BLaER1 treated with 17β-estradiol and CSF1 and Interleukin-3, amounts not matched to agents 10 nM and 100 nM (cell line): ENCODE measurements at regions not wholly inside any gene's neighbourhood (a gene's known extent, or its start where the extent isn't known, plus 50 kb on each side); places are given as distances from the start of the nearest gene placed in this dataset.

ENCODE experiments used
- H3K27ac ChIP-seq, 11 experiments: shearing (Covaris generic); formaldehyde crosslinking; 2 replicates each; pipeline ENCODE4 v1.8.1; 2022
- H3K27me3 ChIP-seq, 11 experiments: shearing (Covaris generic); formaldehyde crosslinking; 2 replicates each; pipeline ENCODE4 v1.8.1; 2022
- H3K36me3 ChIP-seq, 11 experiments: shearing (Covaris generic); formaldehyde crosslinking; 2 replicates each; pipeline ENCODE4 v1.8.1; 2022
- H3K4me1 ChIP-seq, 10 experiments: shearing (Covaris generic); formaldehyde crosslinking; 2 replicates each; pipeline ENCODE4 v1.8.1; 2022
- H3K4me2 ChIP-seq, 11 experiments: shearing (Covaris generic); formaldehyde crosslinking; 2 replicates each; pipeline ENCODE4 v1.8.1; 2022
- H3K4me3 ChIP-seq, 10 experiments: shearing (Covaris generic); formaldehyde crosslinking; 2 replicates each; pipeline ENCODE4 v1.8.1; 2022
- H3K9ac ChIP-seq, 11 experiments: shearing (Covaris generic); formaldehyde crosslinking; 2 replicates each; pipeline ENCODE4 v1.8.1; 2022
- H3K9me3 ChIP-seq, 11 experiments: shearing (Covaris generic); formaldehyde crosslinking; replicated peaks in 1 of 11; 2 replicates each; pipeline ENCODE4 v1.8.1; 2022
- H4K20me1 ChIP-seq, 11 experiments: shearing (Covaris generic); formaldehyde crosslinking; 2 replicates each; pipeline ENCODE4 v1.8.1; 2022
- Cebpa-rat ChIP-seq, 11 experiments: shearing (Covaris generic); IDR thresholded peaks; 2 replicates each; pipeline ENCODE4 v1.8.1; 2022

DNA sequence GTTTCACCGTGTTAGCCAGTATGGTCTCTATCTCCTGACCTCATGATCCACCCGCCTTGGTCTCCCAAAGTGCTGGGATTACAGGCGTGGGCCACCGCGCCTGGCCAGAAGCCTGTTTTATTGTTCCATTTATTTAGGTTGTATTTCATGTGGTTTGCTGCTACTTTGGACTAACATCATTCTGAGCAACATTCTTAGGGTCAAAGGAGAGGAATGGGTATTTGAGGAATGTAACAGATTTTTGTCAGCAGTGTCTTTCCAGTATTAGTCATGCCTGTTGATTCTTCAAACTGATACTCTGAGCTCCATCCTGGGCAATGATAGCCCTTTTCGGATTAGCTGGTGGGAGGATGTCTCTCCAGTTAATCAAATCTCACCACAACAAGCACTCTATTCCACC is 213.0 kb upstream of the CITED2 start:
- Histone ChIP-seq H3K4me3 (no peak overlapping the region), H3K9me3 (no peaks in the 10 kb centered on the region), H4K20me1 (no peaks in the 10 kb centered on the region), H3K27ac (no peak overlapping the region), H3K4me1 (peaks cover 0 to 20% (median 0%) of the 10 kb centered on the region in 10 experiments; a peak in 7 of 20 replicates), H3K27me3 (no peaks in the 10 kb centered on the region), H3K4me2 (no peak overlapping the region), H3K9ac (no peak overlapping the region), H3K36me3 (no peaks in the 10 kb centered on the region)
- TF ChIP-seq Cebpa-rat (IDR thresholded peaks at IDR 0.05), result no peak

DNA sequence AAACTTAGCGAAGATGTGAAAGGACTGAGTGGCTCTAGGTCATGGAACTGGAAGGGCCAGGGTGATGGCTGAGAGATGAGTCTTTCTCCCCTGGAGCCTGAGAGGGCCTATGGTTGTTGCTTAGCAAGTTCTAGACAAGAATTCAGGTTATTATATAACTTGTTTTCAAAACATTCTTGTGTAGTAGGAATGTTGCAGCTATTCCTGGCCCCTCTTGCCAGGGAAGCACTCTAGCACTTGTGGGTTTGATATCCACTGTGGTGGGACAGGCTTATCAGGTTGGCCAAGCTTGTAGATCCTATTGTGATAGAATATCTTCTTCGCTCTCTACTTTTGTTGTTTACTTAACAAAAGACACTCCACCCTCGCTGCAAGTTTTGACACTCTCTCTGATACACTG is 211.8 kb upstream of the CITED2 start:
- H3K4me1 ChIP-seq, result peaks cover 0 to 8% (median 0%) of the 10 kb centered on the region in 10 experiments; a peak in 7 of 20 replicates
- H4K20me1 ChIP-seq, result no peaks in the 10 kb centered on the region
- no peaks in the 10 kb centered on the region for H3K9me3 ChIP-seq
- H3K9ac ChIP-seq, result no peak overlapping the region
- no peak overlapping the region for H3K4me3 ChIP-seq
- H3K4me2 ChIP-seq, result no peak overlapping the region
- no peaks in the 10 kb centered on the region for H3K36me3 ChIP-seq
- H3K27ac ChIP-seq, result no peak overlapping the region
- H3K27me3 ChIP-seq, result no peaks in the 10 kb centered on the region
- TF ChIP-seq Cebpa-rat (IDR thresholded peaks at IDR 0.05), result no peak

DNA sequence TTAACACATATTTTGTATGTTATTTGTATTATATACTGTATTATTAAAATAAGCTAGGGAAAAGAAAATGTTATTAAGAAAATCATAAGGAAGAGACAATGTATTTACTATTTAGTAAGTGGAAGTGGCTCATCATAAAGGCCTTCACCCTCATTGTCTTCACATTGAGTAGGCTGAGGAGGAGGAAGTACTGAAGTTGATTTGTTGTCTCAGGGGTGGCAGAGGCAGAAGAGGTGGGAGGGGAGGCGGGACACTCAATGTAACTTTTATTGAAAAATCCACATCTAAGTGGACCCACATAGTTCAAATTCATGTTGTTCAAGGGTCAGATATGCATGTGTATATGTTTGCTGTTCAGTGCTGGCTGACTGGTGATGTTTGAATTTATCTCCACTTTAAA is 210.2 kb upstream of the CITED2 start:
- H3K9me3 ChIP-seq, result no peaks in the 10 kb centered on the region
- no peaks in the 10 kb centered on the region for H3K4me1 ChIP-seq
- H4K20me1 ChIP-seq, result no peaks in the 10 kb centered on the region
- no peak overlapping the region for H3K27ac ChIP-seq
- TF ChIP-seq Cebpa-rat (IDR thresholded peaks at IDR 0.05), result no peak
- H3K27me3 ChIP-seq, result no peaks in the 10 kb centered on the region
- no peaks in the 10 kb centered on the region for H3K36me3 ChIP-seq
- no peak overlapping the region for H3K9ac ChIP-seq
- H3K4me2 ChIP-seq, result no peak overlapping the region
- no peak overlapping the region for H3K4me3 ChIP-seq

DNA sequence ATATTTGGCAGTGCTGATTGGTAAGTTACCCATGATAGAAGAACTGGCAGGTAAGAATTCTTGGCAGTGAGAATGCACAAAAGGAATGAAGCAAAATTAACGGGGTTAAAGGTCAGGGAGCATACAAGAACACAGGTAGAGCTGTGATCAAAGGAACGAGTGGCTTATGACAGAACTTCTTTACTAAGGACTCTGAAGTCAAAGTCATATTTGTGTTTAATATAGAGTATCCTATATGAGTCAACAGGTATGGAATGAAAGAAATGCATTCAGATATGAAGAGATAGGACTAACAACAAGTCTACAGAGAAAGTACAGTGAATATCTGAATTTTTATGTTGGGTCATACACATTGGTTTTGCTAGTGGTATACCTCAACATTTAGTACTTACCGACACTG is 209.0 kb upstream of the CITED2 start:
- Histone ChIP-seq H4K20me1 (no peaks in the 10 kb centered on the region), H3K4me2 (no peak overlapping the region), H3K36me3 (no peaks in the 10 kb centered on the region), H3K4me1 (no peaks in the 10 kb centered on the region), H3K27ac (no peak overlapping the region), H3K9ac (no peak overlapping the region), H3K27me3 (no peaks in the 10 kb centered on the region), H3K9me3 (no peaks in the 10 kb centered on the region), H3K4me3 (no peak overlapping the region)
- TF ChIP-seq Cebpa-rat (IDR thresholded peaks at IDR 0.05), result no peak

DNA sequence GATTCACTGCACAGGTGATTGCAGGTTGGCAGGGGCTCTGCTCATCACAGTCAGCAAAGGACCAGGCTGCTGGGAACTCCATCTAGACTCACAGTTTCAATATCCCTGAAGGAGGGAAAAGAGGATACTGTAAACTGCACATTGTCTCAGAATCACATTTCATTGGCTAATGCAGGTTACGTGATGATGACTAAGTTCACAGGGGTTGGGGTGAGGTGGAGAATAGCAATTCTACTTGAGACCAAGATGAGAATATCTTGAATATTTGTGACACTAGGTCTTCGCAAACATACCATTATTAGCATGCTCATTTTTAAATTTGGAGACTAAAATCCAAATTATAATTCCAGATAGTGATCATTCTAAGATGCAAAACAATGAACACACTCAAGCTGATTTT is 208.5 kb upstream of the CITED2 start:
- TF ChIP-seq Cebpa-rat (IDR thresholded peaks at IDR 0.05), result no peak
- Histone ChIP-seq H3K36me3 (no peaks in the 10 kb centered on the region), H3K27me3 (no peaks in the 10 kb centered on the region), H3K4me1 (no peaks in the 10 kb centered on the region), H3K9me3 (no peaks in the 10 kb centered on the region), H3K4me2 (no peak overlapping the region), H3K4me3 (no peak overlapping the region), H4K20me1 (no peaks in the 10 kb centered on the region), H3K27ac (no peak overlapping the region), H3K9ac (no peak overlapping the region)

DNA sequence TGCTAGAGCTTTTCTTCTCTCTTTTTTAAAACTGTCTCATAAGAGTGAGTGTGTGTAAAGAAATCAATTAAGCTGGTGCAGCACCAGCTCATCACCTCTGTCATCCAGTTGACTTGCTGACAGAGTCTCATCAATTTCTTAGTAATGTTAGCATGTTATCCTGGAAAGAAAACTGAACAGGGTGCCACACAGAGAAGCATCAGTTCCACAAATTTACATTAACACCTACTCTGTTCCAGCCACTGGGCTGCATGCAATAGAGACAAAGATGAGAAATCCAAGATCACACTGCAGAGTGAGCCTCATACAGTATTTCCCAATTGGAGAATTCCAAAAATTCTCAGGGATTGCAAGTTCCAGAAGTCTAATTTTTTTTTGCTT is 207.0 kb upstream of the CITED2 start:
- TF ChIP-seq Cebpa-rat (IDR thresholded peaks at IDR 0.05), result no peak
- no peak overlapping the region for H3K27ac ChIP-seq
- H3K4me1 ChIP-seq, result no peaks in the 10 kb centered on the region
- H3K27me3 ChIP-seq, result no peaks in the 10 kb centered on the region
- no peak overlapping the region for H3K4me3 ChIP-seq
- no peak overlapping the region for H3K9ac ChIP-seq
- no peaks in the 10 kb centered on the region for H3K36me3 ChIP-seq
- no peak overlapping the region for H3K4me2 ChIP-seq
- H4K20me1 ChIP-seq, result no peaks in the 10 kb centered on the region
- H3K9me3 ChIP-seq, result no peaks in the 10 kb centered on the region

DNA sequence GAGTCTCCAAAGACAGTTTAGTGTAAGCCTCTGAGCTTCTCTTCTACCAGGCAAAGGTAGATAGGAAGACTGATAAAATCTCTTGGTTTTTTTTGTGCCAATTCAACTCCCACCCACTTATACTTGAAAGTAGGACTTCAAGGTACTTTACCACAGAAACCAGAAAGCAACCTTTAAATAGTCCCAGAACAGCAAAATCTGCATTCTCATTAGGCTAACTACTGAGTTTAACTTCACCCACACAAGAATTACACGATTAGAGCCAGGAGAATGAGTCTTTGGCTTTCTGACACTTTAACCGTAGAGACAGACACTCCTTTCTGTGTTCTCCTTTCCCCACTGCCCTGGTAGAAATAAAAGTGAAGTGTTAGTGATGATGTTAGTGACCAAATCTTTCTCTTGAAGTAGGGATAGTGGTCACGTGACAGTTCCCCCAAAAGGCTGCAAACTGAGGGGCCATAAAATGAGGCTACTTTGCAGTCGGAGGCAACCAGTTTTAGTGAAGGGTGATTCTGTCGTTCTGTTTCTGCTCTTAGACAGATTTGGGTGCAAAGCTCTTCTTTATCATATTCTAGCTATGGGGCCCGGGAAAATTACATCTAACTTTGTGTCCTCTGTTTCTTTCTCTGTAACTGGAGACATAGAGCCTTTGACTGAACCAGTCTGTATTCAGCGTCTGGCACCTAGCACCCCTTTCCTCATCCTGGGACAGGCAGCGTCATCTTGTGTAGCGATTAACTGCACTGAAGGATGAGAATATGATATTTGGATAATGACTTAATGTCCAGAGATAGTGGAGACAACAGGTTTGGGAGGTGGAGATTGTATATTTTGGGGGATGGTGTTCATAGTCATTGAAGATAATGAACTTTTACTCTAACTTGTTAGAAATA is 206.4 kb upstream of the CITED2 start:
- no peaks in the 10 kb centered on the region for H3K27me3 ChIP-seq
- no peaks in the 10 kb centered on the region for H3K9me3 ChIP-seq
- TF ChIP-seq Cebpa-rat (IDR thresholded peaks at IDR 0.05), result no peak
- H3K9ac ChIP-seq, result no peak overlapping the region
- no peak overlapping the region for H3K27ac ChIP-seq
- no peak overlapping the region for H3K4me3 ChIP-seq
- H3K36me3 ChIP-seq, result no peaks in the 10 kb centered on the region
- H3K4me2 ChIP-seq, result no peak overlapping the region
- H4K20me1 ChIP-seq, result no peaks in the 10 kb centered on the region
- H3K4me1 ChIP-seq, result no peaks in the 10 kb centered on the region

DNA sequence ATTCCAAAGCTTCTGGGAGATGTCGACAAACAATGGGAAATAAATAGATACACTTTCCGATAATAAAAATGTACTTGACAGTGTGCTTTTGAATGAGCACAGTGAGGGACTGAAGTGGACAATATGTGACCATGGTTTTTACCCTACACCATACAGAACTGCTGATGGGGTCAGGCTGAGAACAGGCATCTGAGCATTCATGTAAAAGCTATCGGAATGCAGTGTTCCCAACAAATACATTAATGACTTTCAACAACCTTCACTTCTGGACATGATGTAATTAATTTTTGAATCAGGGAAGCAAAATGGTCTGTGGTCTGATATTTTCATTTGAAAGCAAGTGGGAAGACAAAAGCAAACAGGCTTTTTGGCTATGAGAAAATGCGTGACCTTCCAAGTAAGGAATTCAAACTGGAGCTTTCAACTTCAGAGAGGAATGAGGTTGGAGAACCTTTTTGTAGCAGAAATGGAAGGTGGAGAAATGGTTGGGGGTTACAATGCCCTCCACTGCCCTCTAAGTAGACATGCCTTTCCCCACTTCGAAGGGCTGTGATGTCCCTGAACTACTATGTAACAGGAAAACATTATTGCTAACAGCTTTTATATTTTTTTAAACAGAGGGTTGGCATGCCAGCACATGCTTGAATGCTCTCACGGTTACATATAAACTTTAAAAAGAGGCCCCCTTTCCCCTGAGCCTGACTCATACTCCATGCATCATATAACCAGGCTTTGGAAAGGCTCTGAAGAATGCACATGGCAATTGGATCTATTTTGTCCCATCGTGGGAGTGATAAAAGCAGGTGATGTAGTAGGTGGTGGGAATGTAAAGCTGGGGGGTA is 203.5 kb upstream of the CITED2 start:
- Histone ChIP-seq H3K36me3 (no peaks in the 10 kb centered on the region), H3K9me3 (peaks cover 0 to 4% (median 0%) of the 10 kb centered on the region in 11 experiments; a peak in 1 of 22 replicates), H3K9ac (no peak overlapping the region), H4K20me1 (no peaks in the 10 kb centered on the region), H3K4me1 (no peaks in the 10 kb centered on the region), H3K27me3 (no peaks in the 10 kb centered on the region), H3K4me3 (no peak overlapping the region), H3K4me2 (no peak overlapping the region), H3K27ac (no peak overlapping the region)
- no peak for TF ChIP-seq Cebpa-rat (IDR thresholded peaks at IDR 0.05)

DNA sequence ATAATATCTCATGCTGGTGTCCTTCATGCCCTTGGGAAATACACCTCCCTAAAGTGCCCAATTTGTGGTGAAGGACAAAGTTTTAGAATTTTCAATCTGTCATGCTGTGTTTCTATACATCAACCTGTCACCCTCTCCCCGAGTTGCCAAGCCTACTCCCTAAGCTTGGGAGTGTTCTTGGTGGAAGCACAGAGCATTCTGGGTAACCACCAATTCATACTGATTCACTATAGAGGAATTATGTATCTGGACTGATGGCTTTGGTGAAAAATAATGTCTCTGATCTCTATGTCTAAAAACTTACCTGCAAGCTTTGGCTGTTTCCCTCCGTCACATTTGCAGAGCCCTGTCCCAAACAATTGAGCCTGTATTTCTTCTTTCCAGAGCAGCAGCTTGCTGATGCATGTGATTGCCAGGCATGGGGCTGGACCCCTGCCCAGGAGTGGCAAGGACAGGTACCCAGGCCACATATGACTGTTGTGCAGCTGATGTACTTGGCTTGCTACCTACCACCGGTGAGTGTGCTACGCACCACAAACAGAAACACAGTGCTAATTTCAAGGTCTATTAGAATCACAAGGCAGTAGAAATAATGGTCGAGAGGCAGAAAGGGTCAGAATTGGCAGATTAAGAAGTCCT is 202.8 kb upstream of the CITED2 start:
- H3K27me3 ChIP-seq, result no peaks in the 10 kb centered on the region
- no peak overlapping the region for H3K27ac ChIP-seq
- no peak overlapping the region for H3K9ac ChIP-seq
- no peak overlapping the region for H3K4me2 ChIP-seq
- no peaks in the 10 kb centered on the region for H3K4me1 ChIP-seq
- peaks cover 0 to 4% (median 0%) of the 10 kb centered on the region in 11 experiments; a peak in 1 of 22 replicates for H3K9me3 ChIP-seq
- no peaks in the 10 kb centered on the region for H4K20me1 ChIP-seq
- no peak overlapping the region for H3K4me3 ChIP-seq
- TF ChIP-seq Cebpa-rat (IDR thresholded peaks at IDR 0.05), result no peak
- H3K36me3 ChIP-seq, result no peaks in the 10 kb centered on the region
